IPS-20b (cell line): ENCODE measurements at regions not wholly inside any gene's neighbourhood (a gene's known extent, or its start where the extent isn't known, plus 50 kb on each side); places are given as distances from the start of the nearest gene placed in this dataset.

Experiments
- H3K27ac ChIP-seq: one replicate; pipeline ENCODE4 v1.5.1; 2013; ENCODE audit warnings: low read length
- H3K27me3 ChIP-seq: 2 replicates; pipeline ENCODE4 v1.6.1; 2013; ENCODE audit warnings: mild to moderate bottlenecking, low read length, inconsistent platforms; ENCODE audit not compliant: insufficient read depth
- H3K36me3 ChIP-seq: 2 replicates; pipeline ENCODE4 v1.6.1; 2013; ENCODE audit warnings: low read depth, mild to moderate bottlenecking, inconsistent platforms, low read length, moderate library complexity; ENCODE audit not compliant: insufficient read depth
- H3K4me1 ChIP-seq: 2 replicates; pipeline ENCODE4 v1.6.1; 2013; ENCODE audit warnings: mild to moderate bottlenecking, control low read depth, inconsistent platforms, low read length, moderate library complexity; ENCODE audit not compliant: insufficient read depth
- H3K4me3 ChIP-seq: 2 replicates; pipeline ENCODE4 v1.5.1; 2013; ENCODE audit warnings: mild to moderate bottlenecking, low read length, inconsistent platforms
- H3K9ac ChIP-seq: 2 replicates; pipeline ENCODE4 v1.6.1; 2013; ENCODE audit warnings: low read depth, mild to moderate bottlenecking, inconsistent platforms, low read length, moderate library complexity
- H3K9me3 ChIP-seq: 2 replicates; pipeline ENCODE4 v1.6.1; 2013; ENCODE audit warnings: mild to moderate bottlenecking, low read depth, low read length, inconsistent platforms; ENCODE audit not compliant: insufficient read depth

GRCh38 chr4:138821331-138821730 is 194.2 kb upstream of the NOCT start:
- Histone ChIP-seq H3K9ac (no peak overlapping the region), H3K9me3 (no peaks in the 10 kb centered on the region), H3K36me3 (no peaks in the 10 kb centered on the region), H3K4me1 (no peaks in the 10 kb centered on the region), H3K4me3 (no peak overlapping the region), H3K27me3 (no peaks in the 10 kb centered on the region), H3K27ac (no peak overlapping the region)

- H3K4me1 ChIP-seq, result no peaks in the 10 kb centered on the region
- H3K9ac ChIP-seq, result no peak overlapping the region
- no peaks in the 10 kb centered on the region for H3K9me3 ChIP-seq
- H3K4me3 ChIP-seq, result no peak overlapping the region
- no peaks in the 10 kb centered on the region for H3K27me3 ChIP-seq
- no peak overlapping the region for H3K27ac ChIP-seq
- no peaks in the 10 kb centered on the region for H3K36me3 ChIP-seq
These were observed 198.7 kb upstream of the NOCT start for GRCh38 chr4:138816875-138817274.

GRCh38 chr4:138815811-138816210 is 199.8 kb upstream of the NOCT start:
- Histone ChIP-seq H3K9me3 (no peaks in the 10 kb centered on the region), H3K27me3 (no peaks in the 10 kb centered on the region), H3K27ac (no peak overlapping the region), H3K36me3 (no peaks in the 10 kb centered on the region), H3K9ac (no peak overlapping the region), H3K4me3 (no peak overlapping the region), H3K4me1 (no peaks in the 10 kb centered on the region)

GRCh38 chr4:138805736-138806135 is 209.8 kb upstream of the NOCT start:
- Histone ChIP-seq H3K27me3 (no peaks in the 10 kb centered on the region), H3K9ac (no peak overlapping the region), H3K9me3 (no peaks in the 10 kb centered on the region), H3K4me1 (no peaks in the 10 kb centered on the region), H3K27ac (no peak overlapping the region), H3K36me3 (no peaks in the 10 kb centered on the region), H3K4me3 (no peak overlapping the region)

- H3K27ac ChIP-seq, result no peak overlapping the region
- no peaks in the 10 kb centered on the region for H3K9me3 ChIP-seq
- no peaks in the 10 kb centered on the region for H3K27me3 ChIP-seq
- H3K36me3 ChIP-seq, result no peaks in the 10 kb centered on the region
- no peak overlapping the region for H3K9ac ChIP-seq
- no peaks in the 10 kb centered on the region for H3K4me1 ChIP-seq
- no peak overlapping the region for H3K4me3 ChIP-seq
These were observed 210.9 kb upstream of the NOCT start for GRCh38 chr4:138804711-138805110.

- no peaks in the 10 kb centered on the region for H3K4me1 ChIP-seq
- no peaks in the 10 kb centered on the region for H3K9me3 ChIP-seq
- no peak overlapping the region for H3K27ac ChIP-seq
- no peaks in the 10 kb centered on the region for H3K36me3 ChIP-seq
- no peak overlapping the region for H3K9ac ChIP-seq
- H3K4me3 ChIP-seq, result no peak overlapping the region
- no peaks in the 10 kb centered on the region for H3K27me3 ChIP-seq
These were observed 212.5 kb upstream of the NOCT start for GRCh38 chr4:138803051-138803450.

GRCh38 chr4:138802499-138802898 is 213.1 kb upstream of the NOCT start:
- no peaks in the 10 kb centered on the region for H3K4me1 ChIP-seq
- no peak overlapping the region for H3K4me3 ChIP-seq
- no peak overlapping the region for H3K27ac ChIP-seq
- no peaks in the 10 kb centered on the region for H3K36me3 ChIP-seq
- no peak overlapping the region for H3K9ac ChIP-seq
- H3K9me3 ChIP-seq, result no peaks in the 10 kb centered on the region
- no peaks in the 10 kb centered on the region for H3K27me3 ChIP-seq

- Histone ChIP-seq H3K4me1 (no peaks in the 10 kb centered on the region), H3K9ac (no peak overlapping the region), H3K4me3 (no peak overlapping the region), H3K27ac (no peak overlapping the region), H3K9me3 (no peaks in the 10 kb centered on the region), H3K36me3 (no peaks in the 10 kb centered on the region), H3K27me3 (no peaks in the 10 kb centered on the region)
These were observed 215.2 kb upstream of the NOCT start for GRCh38 chr4:138800421-138800820.

GRCh38 chr4:138798404-138798803 is 217.2 kb upstream of the NOCT start:
- Histone ChIP-seq H3K9me3 (no peaks in the 10 kb centered on the region), H3K4me3 (no peak overlapping the region), H3K27ac (no peak overlapping the region), H3K36me3 (no peaks in the 10 kb centered on the region), H3K4me1 (no peaks in the 10 kb centered on the region), H3K9ac (no peak overlapping the region), H3K27me3 (no peaks in the 10 kb centered on the region)

- H3K4me1 ChIP-seq, result no peaks in the 10 kb centered on the region
- H3K9me3 ChIP-seq, result no peaks in the 10 kb centered on the region
- H3K9ac ChIP-seq, result no peak overlapping the region
- H3K4me3 ChIP-seq, result no peak overlapping the region
- no peaks in the 10 kb centered on the region for H3K27me3 ChIP-seq
- H3K36me3 ChIP-seq, result no peaks in the 10 kb centered on the region
- no peak overlapping the region for H3K27ac ChIP-seq
These were observed 217.9 kb upstream of the NOCT start for GRCh38 chr4:138797646-138798045.

- H3K27me3 ChIP-seq, result no peaks in the 10 kb centered on the region
- H3K36me3 ChIP-seq, result no peaks in the 10 kb centered on the region
- H3K9me3 ChIP-seq, result no peaks in the 10 kb centered on the region
- H3K9ac ChIP-seq, result no peak overlapping the region
- H3K27ac ChIP-seq, result no peak overlapping the region
- H3K4me1 ChIP-seq, result no peaks in the 10 kb centered on the region
- no peak overlapping the region for H3K4me3 ChIP-seq
These were observed 218.8 kb upstream of the NOCT start for GRCh38 chr4:138796761-138797160.

GRCh38 chr4:138790706-138791340 is 224.8 kb upstream of the NOCT start:
- no peaks in the 10 kb centered on the region for H3K27me3 ChIP-seq
- no peak overlapping the region for H3K4me3 ChIP-seq

More at GRCh38 chr4:138790706-138791340, 224.8 kb upstream of the NOCT start:
- no peaks in the 10 kb centered on the region for H3K4me1 ChIP-seq
- H3K9me3 ChIP-seq, result no peaks in the 10 kb centered on the region
- no peaks in the 10 kb centered on the region for H3K36me3 ChIP-seq
- H3K27ac ChIP-seq, result no peak overlapping the region
- no peak overlapping the region for H3K9ac ChIP-seq
